ENCODE measurements at regions not wholly inside any gene's neighbourhood (a gene's known extent, or its start where the extent isn't known, plus 50 kb on each side); places are given as distances from the start of the nearest gene placed in this dataset.
A peak's percentile ranks its signal among the peaks of the same experiment; 100 is the strongest.
"Not testable (repeated sequence)": the region's sequence is repeated elsewhere in the genome, so short reads cannot be mapped to it uniquely, and the experiment has no call there.

DNA sequence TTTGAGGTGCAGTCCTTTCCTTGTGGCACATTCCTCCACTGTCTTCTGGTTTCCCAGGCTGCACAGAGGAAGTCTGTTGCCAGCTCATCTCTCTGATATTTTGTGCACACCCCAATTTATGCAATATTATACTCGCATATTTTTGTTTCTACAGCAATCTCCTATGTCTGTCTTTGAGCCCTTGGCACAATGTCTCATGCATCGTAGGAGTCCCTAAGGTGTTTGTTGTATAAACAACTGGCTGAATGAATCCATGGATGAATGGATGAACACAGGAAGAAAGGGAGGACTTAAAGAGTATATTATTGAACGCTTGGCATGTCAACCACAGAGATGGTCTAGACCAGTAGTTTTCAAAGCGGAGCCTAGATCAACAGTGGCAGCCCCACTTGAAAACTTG, 2907.0 kb downstream of the RPIA start:
- not testable (repeated sequence) for DNase-seq; H3K4me3 ChIP-seq; H3K27me3 ChIP-seq (ENCODE audit: control insufficient read depth in 3 of 3, insufficient read depth in 3 of 3, low read length in 2 of 3); H3K4me1 ChIP-seq (ENCODE audit: control insufficient read depth in 5 of 5, insufficient read depth in 5 of 5, low read length in 5 of 5); H3K27ac ChIP-seq (ENCODE audit: low read depth in 1 of 2, low read length in 1 of 2); H3K9ac ChIP-seq (ENCODE audit: insufficient read depth in 1 of 2, low read length in 2 of 2); H3K36me3 ChIP-seq (ENCODE audit: control insufficient read depth in 4 of 4, insufficient read depth in 4 of 4, low read length in 4 of 4); ATAC-seq (ENCODE audit: insufficient read depth, low FRiP score); H3K9me3 ChIP-seq (ENCODE audit: control insufficient read depth in 4 of 4, insufficient read depth in 3 of 4, low read length in 3 of 4)
- WGBS, 2 donors: 86 to 89% methylated on average over 4 of the region's 4 CpGs

DNA sequence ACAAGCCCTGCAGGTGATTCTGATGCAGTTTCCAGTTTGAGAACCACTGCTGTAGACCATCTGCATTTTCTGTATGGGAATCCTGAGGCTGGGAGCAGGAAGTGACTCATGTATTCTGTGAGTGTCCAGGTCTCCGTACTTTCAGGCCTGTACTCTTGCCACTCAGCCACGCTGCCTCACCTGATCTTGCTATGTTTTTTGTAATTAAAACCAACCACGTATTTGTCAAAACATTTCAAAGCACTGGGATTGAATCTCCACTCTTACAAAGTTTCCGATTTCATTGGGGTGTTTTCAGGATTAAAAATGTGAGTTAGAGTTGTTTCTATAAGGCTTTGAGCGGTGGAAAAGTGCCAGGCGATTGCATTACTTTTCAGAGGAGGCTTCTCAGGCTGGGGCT, 2907.5 kb downstream of the RPIA start:
- not testable (repeated sequence) for H3K27ac ChIP-seq (ENCODE audit: low read depth in 1 of 2, low read length in 1 of 2); H3K9me3 ChIP-seq (ENCODE audit: control insufficient read depth in 4 of 4, insufficient read depth in 3 of 4, low read length in 3 of 4); ATAC-seq (ENCODE audit: insufficient read depth, low FRiP score); H3K9ac ChIP-seq (ENCODE audit: insufficient read depth in 1 of 2, low read length in 2 of 2); H3K36me3 ChIP-seq (ENCODE audit: control insufficient read depth in 4 of 4, insufficient read depth in 4 of 4, low read length in 4 of 4); H3K27me3 ChIP-seq (ENCODE audit: control insufficient read depth in 3 of 3, insufficient read depth in 3 of 3, low read length in 2 of 3); H3K4me3 ChIP-seq; H3K4me1 ChIP-seq (ENCODE audit: control insufficient read depth in 5 of 5, insufficient read depth in 5 of 5, low read length in 5 of 5)
- WGBS, 2 donors: 74 to 76% methylated on average over 6 of the region's 6 CpGs
- DNase-seq: peak in 1 of 3 donors; percentile 18

DNA sequence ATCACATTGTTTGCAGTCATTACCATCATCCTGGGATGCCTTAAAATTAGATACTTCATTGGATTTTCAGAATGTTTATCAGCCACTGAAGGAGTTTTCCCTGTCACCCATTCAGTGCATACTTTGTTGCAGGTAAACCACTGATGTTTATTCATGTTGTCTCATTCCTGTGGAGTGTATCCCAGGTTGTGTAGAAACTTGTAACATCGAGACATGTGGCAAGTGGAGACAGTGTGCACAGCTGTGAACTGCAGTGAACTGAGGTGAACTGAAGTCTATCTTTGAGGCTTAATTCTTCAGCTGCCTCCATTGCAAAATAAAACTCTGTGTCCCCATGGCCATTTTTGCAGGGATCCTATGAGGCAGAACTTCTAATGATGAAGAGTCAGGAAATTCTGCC, 2911.4 kb downstream of the RPIA start:
- H3K27ac ChIP-seq (ENCODE audit: low read depth in 1 of 2, low read length in 1 of 2); H3K36me3 ChIP-seq (ENCODE audit: control insufficient read depth in 4 of 4, insufficient read depth in 4 of 4, low read length in 4 of 4); DNase-seq; H3K27me3 ChIP-seq (ENCODE audit: control insufficient read depth in 3 of 3, insufficient read depth in 3 of 3, low read length in 2 of 3); H3K4me3 ChIP-seq; ATAC-seq (ENCODE audit: insufficient read depth, low FRiP score); H3K9me3 ChIP-seq (ENCODE audit: control insufficient read depth in 4 of 4, insufficient read depth in 3 of 4, low read length in 3 of 4); H3K9ac ChIP-seq (ENCODE audit: insufficient read depth in 1 of 2, low read length in 2 of 2); H3K4me1 ChIP-seq (ENCODE audit: control insufficient read depth in 5 of 5, insufficient read depth in 5 of 5, low read length in 5 of 5): not testable (repeated sequence)
- 65 to 79% methylated on average over 1 of the region's 1 CpG for WGBS, 2 donors

DNA sequence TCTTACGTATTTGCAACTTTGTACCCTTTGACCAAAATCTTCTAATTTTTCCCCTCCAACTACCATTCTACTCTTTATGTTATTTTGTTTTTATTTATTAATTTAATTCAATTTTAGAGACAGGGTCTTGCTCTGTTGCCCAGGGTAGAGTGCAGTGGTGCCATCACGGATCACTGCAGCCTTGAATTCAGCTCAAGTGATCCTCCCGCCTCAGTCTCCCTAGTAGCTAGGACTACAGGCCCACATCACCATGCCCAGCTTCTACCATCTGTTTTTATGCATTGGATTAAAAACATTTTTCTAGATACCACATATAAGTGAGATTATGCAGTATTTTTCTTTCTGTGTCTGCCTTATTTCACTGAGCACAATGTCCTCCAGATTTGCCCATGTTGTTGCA, 2912.5 kb downstream of the RPIA start:
- not testable (repeated sequence) for H3K27ac ChIP-seq (ENCODE audit: low read depth in 1 of 2, low read length in 1 of 2); H3K9me3 ChIP-seq (ENCODE audit: control insufficient read depth in 4 of 4, insufficient read depth in 3 of 4, low read length in 3 of 4); H3K9ac ChIP-seq (ENCODE audit: insufficient read depth in 1 of 2, low read length in 2 of 2); H3K27me3 ChIP-seq (ENCODE audit: control insufficient read depth in 3 of 3, insufficient read depth in 3 of 3, low read length in 2 of 3); H3K4me3 ChIP-seq; ATAC-seq (ENCODE audit: insufficient read depth, low FRiP score); H3K4me1 ChIP-seq (ENCODE audit: control insufficient read depth in 5 of 5, insufficient read depth in 5 of 5, low read length in 5 of 5); H3K36me3 ChIP-seq (ENCODE audit: control insufficient read depth in 4 of 4, insufficient read depth in 4 of 4, low read length in 4 of 4); DNase-seq
- 74 to 77% methylated on average over 2 of the region's 3 CpGs for WGBS, 2 donors

DNA sequence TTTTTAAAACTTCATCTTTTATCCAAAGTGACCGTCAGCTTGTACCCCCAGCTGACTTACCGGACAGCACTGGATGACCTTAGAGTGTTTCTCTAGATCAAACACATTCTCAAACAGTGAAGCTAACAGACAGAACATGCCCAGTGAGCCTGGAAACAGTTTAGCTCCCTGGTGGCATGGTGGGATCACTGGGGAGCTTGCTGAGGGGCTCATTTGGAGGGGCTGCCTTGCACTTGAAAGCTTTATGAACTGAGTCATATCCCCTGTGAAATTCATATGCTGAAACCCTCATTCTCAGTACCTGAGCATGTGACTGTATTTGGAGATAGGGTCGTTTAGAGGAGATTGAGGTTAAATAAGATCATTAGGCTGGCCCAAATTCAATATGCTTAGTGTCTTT, 2913.2 kb downstream of the RPIA start:
- 67 to 83% methylated on average over 3 of the region's 3 CpGs for WGBS, 2 donors
- not testable (repeated sequence) for H3K9ac ChIP-seq (ENCODE audit: insufficient read depth in 1 of 2, low read length in 2 of 2); H3K27ac ChIP-seq (ENCODE audit: low read depth in 1 of 2, low read length in 1 of 2); H3K36me3 ChIP-seq (ENCODE audit: control insufficient read depth in 4 of 4, insufficient read depth in 4 of 4, low read length in 4 of 4); H3K27me3 ChIP-seq (ENCODE audit: control insufficient read depth in 3 of 3, insufficient read depth in 3 of 3, low read length in 2 of 3); H3K4me3 ChIP-seq; H3K9me3 ChIP-seq (ENCODE audit: control insufficient read depth in 4 of 4, insufficient read depth in 3 of 4, low read length in 3 of 4); ATAC-seq (ENCODE audit: insufficient read depth, low FRiP score); DNase-seq; H3K4me1 ChIP-seq (ENCODE audit: control insufficient read depth in 5 of 5, insufficient read depth in 5 of 5, low read length in 5 of 5)

DNA sequence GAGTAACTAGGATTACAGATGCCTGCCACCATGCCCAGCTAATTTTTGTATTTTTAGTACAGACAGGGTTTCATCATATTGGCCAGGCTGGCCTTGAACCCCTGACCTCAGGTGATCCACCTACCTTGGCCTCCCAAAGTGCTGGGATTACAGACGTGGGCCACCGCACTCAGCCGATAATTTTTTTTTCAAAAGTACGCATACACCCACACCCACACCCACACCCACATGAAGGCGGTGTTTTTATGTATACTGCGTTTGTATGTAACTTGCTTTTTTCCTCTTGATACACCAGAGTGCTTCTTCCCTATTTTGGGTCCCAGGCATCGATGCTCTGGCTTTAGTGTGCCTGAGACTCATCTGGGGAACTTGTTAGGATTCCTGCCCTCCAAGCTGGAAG, 2932.3 kb downstream of the RPIA start:
- H3K36me3 ChIP-seq (ENCODE audit: control insufficient read depth in 4 of 4, insufficient read depth in 4 of 4, low read length in 4 of 4); H3K27ac ChIP-seq (ENCODE audit: low read depth in 1 of 2, low read length in 1 of 2); H3K27me3 ChIP-seq (ENCODE audit: control insufficient read depth in 3 of 3, insufficient read depth in 3 of 3, low read length in 2 of 3); DNase-seq; H3K9ac ChIP-seq (ENCODE audit: insufficient read depth in 1 of 2, low read length in 2 of 2); ATAC-seq (ENCODE audit: insufficient read depth, low FRiP score); H3K4me3 ChIP-seq; H3K4me1 ChIP-seq (ENCODE audit: control insufficient read depth in 5 of 5, insufficient read depth in 5 of 5, low read length in 5 of 5); H3K9me3 ChIP-seq (ENCODE audit: control insufficient read depth in 4 of 4, insufficient read depth in 3 of 4, low read length in 3 of 4): not testable (repeated sequence)
- 90 to 93% methylated on average over 6 of the region's 7 CpGs for WGBS, 2 donors

DNA sequence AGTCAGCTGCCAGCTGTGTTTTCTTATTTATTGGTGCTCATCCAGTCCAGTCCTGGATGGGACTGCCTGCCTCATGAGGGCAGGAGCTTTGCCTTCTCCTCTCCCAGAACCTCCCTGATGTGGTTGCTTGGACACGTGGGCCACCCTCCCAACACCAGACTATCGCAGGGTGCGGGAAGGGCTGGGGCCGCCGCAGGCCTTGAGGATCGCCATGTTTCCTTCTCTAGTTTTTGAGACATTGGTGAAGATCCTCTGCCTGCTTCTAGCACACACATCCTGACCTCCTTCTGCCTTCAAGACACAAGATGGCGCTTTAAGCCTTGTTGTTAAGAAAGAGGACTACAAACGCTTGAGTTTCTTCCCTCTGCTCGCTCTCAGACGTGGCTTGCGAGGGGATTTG, 2937.0 kb downstream of the RPIA start:
- not testable (repeated sequence) for DNase-seq; H3K4me3 ChIP-seq; ATAC-seq (ENCODE audit: insufficient read depth, low FRiP score); H3K27me3 ChIP-seq (ENCODE audit: control insufficient read depth in 3 of 3, insufficient read depth in 3 of 3, low read length in 2 of 3); H3K4me1 ChIP-seq (ENCODE audit: control insufficient read depth in 5 of 5, insufficient read depth in 5 of 5, low read length in 5 of 5); H3K9ac ChIP-seq (ENCODE audit: insufficient read depth in 1 of 2, low read length in 2 of 2); H3K36me3 ChIP-seq (ENCODE audit: control insufficient read depth in 4 of 4, insufficient read depth in 4 of 4, low read length in 4 of 4); H3K27ac ChIP-seq (ENCODE audit: low read depth in 1 of 2, low read length in 1 of 2); H3K9me3 ChIP-seq (ENCODE audit: control insufficient read depth in 4 of 4, insufficient read depth in 3 of 4, low read length in 3 of 4)
- WGBS, 2 donors: 60 to 76% methylated on average over 4 to 5 of the region's 11 CpGs

DNA sequence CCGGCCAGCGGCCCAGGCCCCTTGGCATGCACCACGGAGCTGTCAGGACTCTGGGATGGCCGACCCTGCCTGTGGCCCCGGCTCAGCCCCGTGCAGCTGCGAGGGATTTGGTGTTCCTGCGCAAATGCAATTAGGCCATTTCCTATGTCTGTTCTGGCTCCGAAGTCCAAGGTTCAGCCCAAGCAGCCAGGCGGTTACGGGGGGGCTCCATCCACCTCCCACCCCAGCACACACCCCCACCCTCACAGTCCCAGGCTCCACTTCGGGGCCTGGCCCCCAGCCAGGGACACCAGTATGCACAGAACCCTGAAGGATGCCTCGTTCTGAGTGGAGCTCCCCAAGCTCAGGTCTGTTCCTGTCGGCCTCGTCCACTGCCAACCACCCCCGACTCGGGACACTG, 2965.7 kb downstream of the RPIA start:
- H3K4me3 ChIP-seq; H3K27ac ChIP-seq (ENCODE audit: low read depth in 1 of 2, low read length in 1 of 2); H3K9me3 ChIP-seq (ENCODE audit: control insufficient read depth in 4 of 4, insufficient read depth in 3 of 4, low read length in 3 of 4); ATAC-seq (ENCODE audit: insufficient read depth, low FRiP score); H3K27me3 ChIP-seq (ENCODE audit: control insufficient read depth in 3 of 3, insufficient read depth in 3 of 3, low read length in 2 of 3); H3K36me3 ChIP-seq (ENCODE audit: control insufficient read depth in 4 of 4, insufficient read depth in 4 of 4, low read length in 4 of 4); H3K4me1 ChIP-seq (ENCODE audit: control insufficient read depth in 5 of 5, insufficient read depth in 5 of 5, low read length in 5 of 5); H3K9ac ChIP-seq (ENCODE audit: insufficient read depth in 1 of 2, low read length in 2 of 2): not testable (repeated sequence)
- 64 to 75% methylated on average over 4 of the region's 17 CpGs for WGBS, 2 donors
- peak in 1 of 3 donors; percentile 4 for DNase-seq

DNA sequence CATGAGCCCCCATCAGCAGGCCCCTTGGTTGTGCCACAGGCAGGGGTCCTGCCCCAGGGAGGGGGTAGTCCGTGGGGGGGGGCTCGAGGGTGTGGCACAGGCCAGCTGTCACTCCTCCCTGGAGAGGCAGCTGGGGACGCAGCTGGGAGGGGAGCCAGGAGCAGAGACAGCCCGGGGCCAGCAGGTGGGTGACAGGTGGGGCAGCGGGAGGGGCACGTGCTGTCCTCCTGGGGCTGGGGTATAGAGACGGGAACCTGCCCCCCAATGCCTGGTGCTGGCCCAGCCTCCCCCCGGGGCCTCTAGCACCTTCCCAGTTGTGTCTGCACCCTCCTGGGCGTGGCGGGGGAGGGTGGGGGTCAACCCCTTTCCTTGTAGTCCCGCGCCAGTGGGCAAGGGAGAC, 2966.9 kb downstream of the RPIA start:
- 77 to 83% methylated on average over 8 to 12 of the region's 12 CpGs for WGBS, 2 donors
- not testable (repeated sequence) for H3K9me3 ChIP-seq (ENCODE audit: control insufficient read depth in 4 of 4, insufficient read depth in 3 of 4, low read length in 3 of 4); DNase-seq; H3K36me3 ChIP-seq (ENCODE audit: control insufficient read depth in 4 of 4, insufficient read depth in 4 of 4, low read length in 4 of 4); H3K27me3 ChIP-seq (ENCODE audit: control insufficient read depth in 3 of 3, insufficient read depth in 3 of 3, low read length in 2 of 3); H3K4me3 ChIP-seq; H3K9ac ChIP-seq (ENCODE audit: insufficient read depth in 1 of 2, low read length in 2 of 2); H3K4me1 ChIP-seq (ENCODE audit: control insufficient read depth in 5 of 5, insufficient read depth in 5 of 5, low read length in 5 of 5); ATAC-seq (ENCODE audit: insufficient read depth, low FRiP score); H3K27ac ChIP-seq (ENCODE audit: low read depth in 1 of 2, low read length in 1 of 2)
